Stimulated activated CD4-positive, alpha-beta T cell treated with anti-CD3 and anti-CD28 coated beads, Interleukin-12 subunit alpha, Interleukin-12 subunit beta, amount 100 ng/mL, for 4 hours (primary cell): ENCODE measurements at regions not wholly inside any gene's neighbourhood (a gene's known extent, or its start where the extent isn't known, plus 50 kb on each side); places are given as distances from the start of the nearest gene placed in this dataset.

Experiments used
- DNase-seq: peaks from one replicate; pipeline ENCODE4 v3.0.0-alpha.2; 2020

- DNase-seq, result no peak
Observed at GRCh38 chr1:239539051-239539450, 152.7 kb downstream of the CHRM3 start.

DNA sequence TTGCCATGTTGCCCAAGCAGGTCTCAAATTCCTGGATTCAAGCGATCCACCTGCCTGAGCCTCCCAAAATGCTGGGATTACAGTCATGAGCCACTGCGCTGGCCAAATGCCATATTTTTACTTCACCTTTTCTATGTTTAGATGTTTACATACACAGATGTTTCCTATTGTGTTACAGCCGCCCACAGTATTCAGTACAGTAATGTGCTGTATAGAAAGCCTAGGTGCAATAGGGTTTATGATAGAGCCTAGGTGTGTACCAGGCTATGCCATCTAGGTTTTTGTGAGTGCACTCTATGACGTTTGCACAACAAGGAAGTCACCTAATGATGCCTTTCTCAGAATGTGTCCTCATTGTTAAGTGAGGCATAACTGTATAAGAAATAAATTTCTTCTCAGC is 153.4 kb downstream of the CHRM3 start:
- DNase-seq, result no peak

GRCh38 chr1:239543873-239544272 is 157.5 kb downstream of the CHRM3 start:
- no peak for DNase-seq

GRCh38 chr1:239545466-239545865 is 159.1 kb downstream of the CHRM3 start:
- DNase-seq, result no peak

DNA sequence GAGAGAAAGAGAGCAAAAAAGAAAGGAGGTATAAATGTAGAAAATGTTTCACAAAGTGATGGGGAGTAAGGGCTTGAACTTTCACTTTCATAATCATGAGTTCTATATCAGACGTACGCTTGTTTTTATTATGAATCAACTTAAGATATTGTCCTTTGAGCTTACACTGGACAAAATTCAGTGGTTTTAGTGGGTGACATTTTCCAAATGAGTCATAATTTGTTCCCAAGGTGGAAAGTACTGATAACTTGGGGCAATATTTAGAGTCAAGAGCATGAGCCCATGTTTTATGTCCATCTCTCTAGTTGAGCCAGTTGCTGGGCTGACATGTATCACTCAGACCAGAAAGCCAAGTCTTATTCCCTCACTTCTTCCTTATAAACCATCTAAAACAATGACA is 161.6 kb downstream of the CHRM3 start:
- no peak for DNase-seq

GRCh38 chr1:239550178-239550577 is 163.8 kb downstream of the CHRM3 start:
- DNase-seq, result no peak

GRCh38 chr1:239555350-239555749 is 169.0 kb downstream of the CHRM3 start:
- no peak for DNase-seq

- DNase-seq, result no peak
Observed at GRCh38 chr1:239558559-239558958, 172.2 kb downstream of the CHRM3 start.

GRCh38 chr1:239558991-239559390 is 172.6 kb downstream of the CHRM3 start:
- DNase-seq, result no peak

GRCh38 chr1:239560921-239561320 is 174.6 kb downstream of the CHRM3 start:
- DNase-seq, result no peak

GRCh38 chr1:239562095-239562494 is 175.7 kb downstream of the CHRM3 start:
- no peak for DNase-seq

DNA sequence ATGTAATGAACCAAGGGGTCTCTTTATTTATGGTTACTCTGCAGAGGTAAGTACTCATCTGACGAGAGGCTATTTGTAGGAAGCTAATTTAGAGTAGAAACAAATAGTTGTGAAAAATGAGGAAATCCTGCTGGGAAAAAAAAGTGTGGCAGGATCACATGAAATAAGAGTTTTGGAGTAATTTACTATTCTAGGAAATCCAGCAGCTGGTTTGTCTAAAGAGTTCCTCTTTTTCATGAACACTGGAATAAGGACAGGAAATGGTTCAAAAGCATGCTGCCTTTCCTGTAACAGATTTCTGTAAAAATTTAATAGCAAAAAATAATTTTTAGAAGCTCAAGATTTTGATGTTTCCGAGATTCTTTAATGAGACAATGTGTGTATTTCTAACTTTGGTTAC is 177.3 kb downstream of the CHRM3 start:
- no peak for DNase-seq

GRCh38 chr1:239566074-239566473 is 179.7 kb downstream of the CHRM3 start:
- no peak for DNase-seq

- no peak for DNase-seq
Observed at GRCh38 chr1:239570878-239571277, 184.5 kb downstream of the CHRM3 start.

DNA sequence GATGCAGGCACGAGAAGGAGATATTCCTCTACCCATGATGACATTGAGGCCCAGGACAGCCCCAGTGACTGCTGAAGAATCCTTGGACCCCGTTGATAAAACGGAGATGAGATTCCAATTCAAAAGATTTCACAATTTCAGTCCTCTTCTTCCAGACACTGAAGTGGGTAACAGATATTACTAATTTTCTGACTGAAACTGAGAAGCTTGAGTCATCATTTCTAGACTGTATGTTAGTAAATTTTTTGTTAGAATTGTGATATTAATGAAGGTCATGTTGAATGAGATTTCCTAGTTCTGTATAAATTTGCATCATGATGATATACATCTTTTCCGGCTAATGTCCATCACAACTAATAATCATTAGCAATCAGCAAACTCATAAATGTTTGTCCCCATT is 185.8 kb downstream of the CHRM3 start:
- DNase-seq, result no peak

GRCh38 chr1:239574112-239574511 is 187.7 kb downstream of the CHRM3 start:
- DNase-seq, result no peak

DNA sequence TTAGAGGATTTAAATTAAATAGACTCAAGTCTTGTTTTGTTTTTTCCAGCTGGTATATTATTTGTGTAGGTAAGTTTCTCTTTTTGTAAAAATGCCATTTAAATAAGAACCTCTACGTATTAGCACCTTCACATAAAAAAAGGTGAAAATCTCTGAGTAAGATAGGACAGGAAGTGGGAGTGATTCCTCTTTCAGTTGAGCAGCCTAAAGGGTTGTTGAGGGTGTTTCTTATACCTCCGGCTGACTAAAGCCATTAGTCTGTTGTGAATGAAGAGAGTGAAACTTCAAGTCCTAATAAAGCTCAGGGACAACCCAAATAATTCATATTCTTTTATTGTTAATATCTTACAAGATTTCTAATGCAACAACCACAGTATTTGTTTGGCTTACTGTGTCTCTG is 188.7 kb downstream of the CHRM3 start:
- DNase-seq, result no peak

GRCh38 chr1:239583536-239583935 is 197.2 kb downstream of the CHRM3 start:
- DNase-seq, result no peak

DNA sequence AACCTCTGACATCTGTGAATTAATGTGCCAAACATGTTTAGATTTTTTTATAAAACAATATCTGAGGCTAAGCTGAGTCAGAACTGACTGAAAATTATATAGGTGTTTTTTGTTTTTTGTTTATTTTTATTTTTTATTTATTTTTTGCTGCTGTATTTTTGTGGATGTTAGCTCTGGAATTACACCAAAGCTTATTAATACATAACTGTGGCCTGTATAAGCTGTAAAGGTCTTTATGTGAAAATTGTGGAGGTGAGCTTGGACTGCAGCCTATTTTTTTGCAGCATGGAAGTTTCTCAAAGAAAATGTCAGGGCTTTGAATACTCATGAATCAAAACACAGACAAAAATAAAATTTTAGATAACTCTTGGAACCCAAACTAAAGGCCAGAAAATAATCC is 199.8 kb downstream of the CHRM3 start:
- DNase-seq, result no peak

GRCh38 chr1:239587066-239587465 is 200.7 kb downstream of the CHRM3 start:
- no peak for DNase-seq

DNA sequence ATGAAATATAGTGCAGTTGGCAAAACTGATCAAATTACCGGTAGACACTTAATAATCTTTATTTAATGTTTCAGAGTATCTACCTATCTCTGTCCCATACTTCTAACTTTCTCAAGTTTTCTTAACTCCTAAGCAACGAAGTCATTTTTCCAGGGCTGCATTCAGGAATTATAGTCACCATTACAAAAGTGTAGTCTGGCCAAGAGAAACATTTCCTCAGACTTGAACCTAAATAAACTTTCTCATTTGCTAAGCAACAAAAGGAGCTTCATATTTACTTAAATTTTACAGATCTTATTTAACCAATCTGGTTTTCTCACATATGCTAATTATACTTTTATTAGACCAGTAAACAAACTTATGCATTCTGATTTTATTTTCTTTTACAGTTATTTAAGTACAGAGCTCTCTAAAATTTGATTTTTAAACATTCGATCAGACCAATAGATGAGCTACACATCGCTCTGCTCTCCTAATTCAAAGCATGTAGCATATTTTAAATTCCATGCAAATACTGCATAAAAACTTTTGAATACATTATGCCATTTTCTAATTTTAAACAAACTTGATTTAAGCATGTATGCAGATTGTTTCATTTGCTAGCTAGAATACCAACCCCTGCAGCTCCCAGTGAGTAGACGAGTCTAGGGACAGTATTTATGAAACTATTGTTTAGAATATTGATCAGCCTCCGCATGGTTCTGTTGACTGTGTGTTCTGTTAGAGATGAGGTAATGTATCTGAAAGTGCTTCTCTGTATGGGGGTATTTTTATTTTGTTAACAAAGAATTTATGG is 201.4 kb downstream of the CHRM3 start:
- no peak for DNase-seq

DNA sequence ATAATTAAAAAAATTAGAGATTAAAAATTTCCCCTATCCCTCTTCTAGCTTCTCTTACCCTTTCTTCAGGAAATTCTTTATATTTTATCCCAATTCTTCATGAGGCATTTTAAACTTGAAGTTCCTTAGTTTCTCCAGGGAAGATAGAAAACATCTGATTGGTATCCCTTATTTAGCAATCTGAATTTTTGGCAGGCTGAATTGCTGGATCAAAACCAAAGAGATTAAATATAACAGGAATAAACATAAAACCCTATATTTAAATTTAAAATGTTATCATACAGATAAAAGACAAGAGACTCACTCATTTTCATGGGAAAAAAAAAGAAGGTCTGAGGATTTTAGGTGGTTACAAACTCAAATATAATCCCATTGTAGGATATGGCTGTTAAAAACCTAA is 204.2 kb downstream of the CHRM3 start:
- no peak for DNase-seq

- DNase-seq, result no peak
Observed at GRCh38 chr1:239593527-239593926, 207.2 kb downstream of the CHRM3 start.

DNA sequence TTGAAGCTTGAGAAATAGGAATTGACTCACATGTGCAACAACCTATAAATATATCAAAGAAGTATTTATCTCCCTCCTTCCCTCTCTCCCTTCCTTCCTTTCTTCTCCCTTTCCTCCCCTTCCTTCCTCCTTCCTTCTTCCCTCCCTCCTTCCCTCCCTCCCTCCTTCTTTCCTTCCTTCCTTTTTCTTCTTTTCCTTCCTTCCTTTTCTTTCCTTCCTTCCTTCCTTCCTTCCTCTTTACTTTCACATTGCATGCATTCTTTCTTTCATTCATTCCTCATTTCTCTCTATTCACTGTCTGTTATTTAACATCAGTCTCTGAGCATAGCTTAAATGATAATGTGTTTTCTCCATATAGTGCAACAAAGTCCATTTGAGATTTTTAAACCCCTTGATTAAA is 214.2 kb downstream of the CHRM3 start:
- no peak for DNase-seq

DNA sequence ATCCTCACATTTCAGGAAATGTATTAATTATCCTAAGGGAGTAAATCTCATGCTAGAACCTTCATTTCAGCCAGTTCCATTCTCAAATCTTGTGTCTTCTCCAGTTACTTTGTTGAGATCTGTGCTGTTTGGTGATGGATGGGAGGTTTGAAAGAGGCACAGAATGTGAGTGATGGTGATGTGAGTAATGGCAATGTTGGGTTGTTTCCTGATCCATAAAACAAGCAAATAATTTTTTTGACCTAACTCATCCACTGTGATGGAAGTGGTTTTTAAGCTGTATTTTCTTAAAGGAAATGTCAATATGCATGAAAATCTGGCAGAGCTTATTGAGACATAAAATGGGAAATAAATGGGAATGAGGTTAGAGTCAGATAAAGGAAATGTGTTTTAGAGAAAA is 214.7 kb downstream of the CHRM3 start:
- DNase-seq, result no peak
